ENCODE measurements at regions not wholly inside any gene's neighbourhood (a gene's known extent, or its start where the extent isn't known, plus 50 kb on each side); places are given as distances from the start of the nearest gene placed in this dataset.

DNA sequence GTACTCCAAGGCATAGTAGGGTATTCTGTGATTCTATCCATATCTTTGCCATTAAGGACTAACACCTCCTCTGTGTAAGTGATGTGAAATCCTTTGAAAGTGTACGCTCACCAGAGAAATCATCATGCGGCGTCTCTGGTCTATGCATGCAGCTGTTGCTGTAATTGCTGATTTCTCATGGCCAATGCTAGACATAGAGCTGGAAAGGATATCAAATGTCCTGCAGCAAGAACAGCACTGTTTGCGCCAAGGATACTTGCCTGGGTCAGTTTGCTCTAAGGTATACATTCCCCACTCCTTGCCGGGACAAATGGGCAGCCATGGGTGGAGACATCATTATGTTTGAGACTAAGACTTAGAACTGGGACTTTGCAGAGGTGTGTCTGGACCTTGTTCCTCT lies 896.4 kb downstream of the BCL11B start:
- Mint-ChIP-seq H3K4me1 (ENCODE audit: low read depth) (no peaks in the 10 kb centered on the region), H3K4me3 (ENCODE audit: low read depth) (no peak overlapping the region), H3K27ac (no peak overlapping the region), H3K36me3 (ENCODE audit: low read depth) (no peaks in the 10 kb centered on the region), H3K27me3 (ENCODE audit: low read depth) (peaks cover 5% of the 10 kb centered on the region), H3K9me3 (peaks cover 5% of the 10 kb centered on the region)
- no peak for DNase-seq (ENCODE audit: low spot score)
- intact Hi-C loops (cut with micrococcal nuclease): no loop called here

DNA sequence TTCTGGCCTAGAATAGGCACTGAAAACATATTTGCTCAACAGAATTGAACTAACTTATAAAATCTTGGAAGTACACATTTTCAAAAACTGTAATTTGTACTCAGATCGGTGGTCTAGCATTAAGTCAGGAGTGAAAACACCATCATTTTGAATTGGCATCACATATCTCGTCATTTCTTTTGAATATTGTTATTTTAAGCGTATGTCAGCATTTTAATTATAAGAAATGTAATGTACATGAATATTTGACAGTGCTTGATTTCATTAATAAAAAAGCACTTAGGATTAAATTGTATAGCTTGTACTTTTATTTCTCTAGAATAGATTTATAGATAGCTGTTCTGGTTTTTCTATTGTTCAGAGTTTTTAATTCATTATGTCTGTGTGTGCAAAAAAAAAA lies 892.2 kb downstream of the BCL11B start:
- Mint-ChIP-seq H3K27ac (no peak overlapping the region), H3K27me3 (ENCODE audit: low read depth) (no peaks in the 10 kb centered on the region)
- DNase-seq (ENCODE audit: low spot score): no peak

DNA sequence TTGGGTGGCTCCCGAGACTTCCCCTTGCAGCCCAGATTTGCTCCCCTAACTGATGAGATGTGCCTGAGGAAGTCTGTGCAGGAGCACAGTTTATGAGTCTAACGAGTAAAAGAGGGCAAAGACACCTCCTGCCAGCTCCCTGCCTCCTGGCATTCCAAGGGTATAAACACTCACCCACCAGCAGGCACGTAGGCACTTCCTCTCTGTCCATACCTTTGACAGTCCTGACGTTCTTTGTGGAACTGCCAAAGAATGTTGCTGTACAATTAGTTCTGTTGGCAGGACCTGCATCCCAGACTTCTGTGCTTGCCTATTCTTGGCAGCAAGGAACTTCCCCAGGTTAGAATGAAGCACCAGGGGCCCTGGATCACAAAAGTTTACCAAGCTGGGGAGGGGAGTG lies 889.3 kb downstream of the BCL11B start:
- H3K27me3 Mint-ChIP-seq (ENCODE audit: low read depth): peaks cover 3% of the 10 kb centered on the region
- no peaks in the 10 kb centered on the region for H3K4me1 Mint-ChIP-seq (ENCODE audit: low read depth)
- no peak for DNase-seq (ENCODE audit: low spot score)
- no peak overlapping the region for H3K4me3 Mint-ChIP-seq (ENCODE audit: low read depth)
- H3K27ac Mint-ChIP-seq: no peak overlapping the region
- intact Hi-C loops (cut with micrococcal nuclease): no loop called here
- H3K9me3 Mint-ChIP-seq: peaks cover 5% of the 10 kb centered on the region
- no peaks in the 10 kb centered on the region for H3K36me3 Mint-ChIP-seq (ENCODE audit: low read depth)

More for the DNA sequence above, 892.2 kb downstream of the BCL11B start:
- Mint-ChIP-seq H3K4me1 (ENCODE audit: low read depth) (no peaks in the 10 kb centered on the region), H3K4me3 (ENCODE audit: low read depth) (no peak overlapping the region), H3K9me3 (peaks cover 5% of the 10 kb centered on the region), H3K36me3 (ENCODE audit: low read depth) (no peaks in the 10 kb centered on the region)
- intact Hi-C loops (cut with micrococcal nuclease): no loop called here

DNA sequence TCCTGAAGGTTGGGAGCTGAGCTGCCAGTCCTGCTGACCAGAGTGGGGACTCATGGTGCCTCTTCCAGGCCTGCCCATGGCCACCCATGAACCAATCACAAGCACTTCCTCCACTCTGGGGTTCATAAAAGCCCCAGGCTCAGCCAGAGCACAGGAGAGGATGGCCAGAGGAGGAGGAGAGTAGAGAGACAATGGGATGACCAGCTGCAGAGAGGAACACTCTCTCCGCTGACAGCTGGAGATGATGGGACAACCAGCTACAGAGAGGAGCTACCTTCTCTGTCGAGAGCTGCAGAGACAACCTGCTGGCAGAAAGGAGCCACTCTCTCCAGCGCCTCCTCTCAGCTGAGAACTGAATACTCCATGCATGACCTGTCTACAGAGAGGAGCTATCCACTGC lies 886.1 kb downstream of the BCL11B start:
- H3K36me3 Mint-ChIP-seq (ENCODE audit: low read depth): no peaks in the 10 kb centered on the region
- no peak for DNase-seq (ENCODE audit: low spot score)
- intact Hi-C loops (cut with micrococcal nuclease): no loop called here

DNA sequence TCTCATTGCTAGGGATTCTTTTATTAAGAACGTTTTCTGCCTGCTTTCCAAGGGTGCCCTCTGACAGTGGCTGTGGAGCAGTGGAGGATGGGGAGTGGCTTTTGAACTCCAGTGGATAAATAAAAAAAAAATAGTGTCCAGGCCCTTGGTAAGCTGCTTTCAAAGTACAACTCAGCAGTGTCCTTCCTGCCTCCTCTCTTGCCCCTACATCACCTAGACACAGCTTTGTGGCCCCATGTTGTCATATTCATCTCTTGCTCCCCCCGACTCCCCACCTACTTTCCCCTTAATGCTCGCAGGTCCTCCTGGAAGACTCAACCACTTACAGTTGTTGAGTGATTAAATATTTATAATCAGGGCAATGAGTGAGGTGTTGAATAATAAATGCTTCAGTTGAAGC lies 880.9 kb downstream of the BCL11B start:
- Mint-ChIP-seq H3K27ac (no peak overlapping the region), H3K4me1 (ENCODE audit: low read depth) (no peaks in the 10 kb centered on the region), H3K4me3 (ENCODE audit: low read depth) (no peak overlapping the region), H3K27me3 (ENCODE audit: low read depth) (peaks cover 1% of the 10 kb centered on the region), H3K9me3 (peaks cover under 1% of the 10 kb centered on the region), H3K36me3 (ENCODE audit: low read depth) (no peaks in the 10 kb centered on the region)
- intact Hi-C loops (cut with micrococcal nuclease): no loop called here
- no peak for DNase-seq (ENCODE audit: low spot score)

More for the DNA sequence above, 886.1 kb downstream of the BCL11B start:
- no peak overlapping the region for H3K27ac Mint-ChIP-seq
- H3K4me3 Mint-ChIP-seq (ENCODE audit: low read depth): no peak overlapping the region
- H3K4me1 Mint-ChIP-seq (ENCODE audit: low read depth): no peaks in the 10 kb centered on the region
- H3K27me3 Mint-ChIP-seq (ENCODE audit: low read depth): peaks cover 3% of the 10 kb centered on the region
- no peaks in the 10 kb centered on the region for H3K9me3 Mint-ChIP-seq

DNA sequence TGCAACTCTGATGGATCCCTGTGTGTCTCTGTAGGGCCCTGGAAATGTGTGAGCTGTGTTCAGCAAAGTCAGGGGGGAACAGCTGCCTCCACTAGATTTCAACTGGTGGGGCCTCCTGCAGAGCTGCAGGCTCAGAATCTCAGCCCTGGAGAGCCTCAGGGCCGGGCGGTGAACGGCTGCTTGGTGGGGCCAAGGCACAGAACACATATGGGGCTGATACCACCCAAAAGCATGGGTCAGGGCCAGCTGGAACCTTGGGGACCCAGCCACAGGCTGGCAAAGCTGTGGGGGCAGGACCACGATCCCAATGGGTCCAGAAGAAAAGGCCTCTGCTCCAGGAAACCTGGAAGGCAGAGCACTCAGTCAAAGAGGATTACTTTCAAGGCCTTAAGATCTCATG lies 878.5 kb downstream of the BCL11B start:
- Mint-ChIP-seq H3K27ac (no peak overlapping the region), H3K9me3 (peaks cover 5% of the 10 kb centered on the region), H3K4me3 (ENCODE audit: low read depth) (no peak overlapping the region), H3K4me1 (ENCODE audit: low read depth) (no peaks in the 10 kb centered on the region), H3K36me3 (ENCODE audit: low read depth) (no peaks in the 10 kb centered on the region), H3K27me3 (ENCODE audit: low read depth) (no peaks in the 10 kb centered on the region)
- no peak for DNase-seq (ENCODE audit: low spot score)
- intact Hi-C loops (cut with micrococcal nuclease): no loop called here

DNA sequence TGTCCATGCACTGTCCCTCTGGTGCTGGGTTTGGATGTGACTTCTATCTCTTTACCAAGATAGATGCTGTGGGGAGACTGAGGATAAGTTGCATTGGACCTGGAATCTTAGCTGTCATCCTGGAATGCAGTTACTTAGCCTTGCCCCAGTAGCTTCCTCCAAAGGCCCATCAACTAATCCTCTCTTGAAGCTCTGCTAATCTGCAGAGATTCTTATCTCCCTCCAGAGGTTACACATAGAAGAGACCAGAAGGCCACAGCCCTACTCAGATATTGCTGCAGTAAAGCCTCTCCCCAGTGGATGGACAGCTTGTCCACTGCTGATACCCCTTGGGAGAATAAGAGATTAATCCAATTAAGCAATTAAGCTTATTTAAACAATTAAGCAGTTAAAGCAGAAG lies 867.2 kb downstream of the BCL11B start:
- no peak overlapping the region for H3K4me3 Mint-ChIP-seq (ENCODE audit: low read depth)
- DNase-seq (ENCODE audit: low spot score): no peak
- H3K9me3 Mint-ChIP-seq: no peaks in the 10 kb centered on the region
- peaks cover 6% of the 10 kb centered on the region for H3K4me1 Mint-ChIP-seq (ENCODE audit: low read depth)
- intact Hi-C loops (cut with micrococcal nuclease): no loop called here
- no peaks in the 10 kb centered on the region for H3K27me3 Mint-ChIP-seq (ENCODE audit: low read depth)
- H3K27ac Mint-ChIP-seq: no peak overlapping the region
- H3K36me3 Mint-ChIP-seq (ENCODE audit: low read depth): no peaks in the 10 kb centered on the region

DNA sequence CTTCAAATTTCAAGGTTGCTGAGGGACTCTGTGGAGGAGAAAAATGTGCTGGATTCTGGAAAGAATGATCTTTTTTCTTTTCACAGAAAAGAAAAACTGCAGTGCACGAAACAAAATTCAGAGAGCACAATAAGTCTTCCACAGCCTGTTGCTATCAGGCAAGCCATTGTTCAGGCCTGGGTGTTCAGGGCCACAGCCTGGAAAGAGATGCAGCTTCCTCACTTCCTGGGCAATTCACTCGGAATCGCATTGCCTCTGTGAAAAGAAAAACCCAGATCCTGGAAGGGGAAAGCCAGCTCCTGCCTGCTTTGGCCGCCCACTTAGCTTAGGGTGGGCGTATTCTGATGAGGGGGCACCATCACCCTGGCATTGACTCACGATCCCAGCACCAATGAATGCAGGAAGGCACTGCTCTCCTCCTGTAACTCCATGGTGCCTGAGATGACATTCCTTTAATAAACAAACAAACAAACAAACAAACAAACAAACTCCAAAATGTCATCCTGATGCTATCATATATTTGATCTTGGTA lies 863.9 kb downstream of the BCL11B start:
- H3K4me3 Mint-ChIP-seq (ENCODE audit: low read depth): no peak overlapping the region
- no peak overlapping the region for H3K27ac Mint-ChIP-seq
- no peaks in the 10 kb centered on the region for H3K36me3 Mint-ChIP-seq (ENCODE audit: low read depth)
- no peaks in the 10 kb centered on the region for H3K27me3 Mint-ChIP-seq (ENCODE audit: low read depth)
- intact Hi-C loops (cut with micrococcal nuclease): no loop called here
- peaks cover 6% of the 10 kb centered on the region for H3K4me1 Mint-ChIP-seq (ENCODE audit: low read depth)
- no peaks in the 10 kb centered on the region for H3K9me3 Mint-ChIP-seq
- no peak for DNase-seq (ENCODE audit: low spot score)

DNA sequence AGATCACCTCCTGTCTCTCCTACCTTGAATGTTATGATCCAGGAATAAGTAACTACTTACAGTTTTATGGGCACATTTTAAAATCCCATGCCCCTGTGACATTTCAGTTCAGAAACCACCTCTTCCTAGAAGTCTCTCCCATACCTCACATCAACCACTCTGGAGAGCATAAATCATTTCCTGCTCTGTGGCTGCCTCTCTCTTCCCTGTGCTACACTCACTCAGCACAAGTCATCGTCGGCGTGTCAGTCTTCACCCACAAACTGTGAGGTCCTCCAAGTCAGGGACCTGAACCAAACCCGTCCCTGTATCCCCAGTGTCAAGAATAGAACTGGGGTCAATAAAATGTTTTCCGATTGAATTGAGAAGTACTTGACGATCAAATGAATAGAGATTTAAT lies 863.3 kb downstream of the BCL11B start:
- Mint-ChIP-seq H3K4me3 (ENCODE audit: low read depth) (no peak overlapping the region), H3K36me3 (ENCODE audit: low read depth) (no peaks in the 10 kb centered on the region), H3K27ac (no peak overlapping the region), H3K4me1 (ENCODE audit: low read depth) (peaks cover 6% of the 10 kb centered on the region), H3K27me3 (ENCODE audit: low read depth) (no peaks in the 10 kb centered on the region), H3K9me3 (no peaks in the 10 kb centered on the region)
- DNase-seq (ENCODE audit: low spot score): no peak
- intact Hi-C loops (cut with micrococcal nuclease): no loop called here

DNA sequence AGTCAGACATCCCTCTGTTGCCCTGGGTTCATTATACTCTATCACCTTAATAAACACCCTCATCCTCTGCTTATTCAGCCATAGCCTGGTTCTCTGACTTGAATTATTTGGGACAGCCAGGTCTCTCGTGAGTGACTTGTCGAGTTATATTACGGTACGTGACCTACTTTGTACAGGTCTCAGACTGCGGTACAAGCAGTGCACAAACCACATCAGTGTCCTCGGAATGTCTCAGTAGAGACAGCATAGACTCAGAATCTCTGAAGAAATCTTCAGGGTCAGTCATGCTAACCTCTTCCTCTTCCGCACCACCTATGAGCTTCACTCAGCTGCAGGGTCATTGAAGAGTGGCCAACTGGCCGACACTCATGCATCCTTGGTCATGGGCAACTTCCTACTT lies 860.8 kb downstream of the BCL11B start:
- no peak overlapping the region for H3K27ac Mint-ChIP-seq
- H3K4me3 Mint-ChIP-seq (ENCODE audit: low read depth): no peak overlapping the region
- no peaks in the 10 kb centered on the region for H3K27me3 Mint-ChIP-seq (ENCODE audit: low read depth)
- DNase-seq (ENCODE audit: low spot score): no peak
- intact Hi-C loops (cut with micrococcal nuclease): no loop called here
- no peaks in the 10 kb centered on the region for H3K9me3 Mint-ChIP-seq
- no peaks in the 10 kb centered on the region for H3K36me3 Mint-ChIP-seq (ENCODE audit: low read depth)
- peaks cover 6% of the 10 kb centered on the region for H3K4me1 Mint-ChIP-seq (ENCODE audit: low read depth)

DNA sequence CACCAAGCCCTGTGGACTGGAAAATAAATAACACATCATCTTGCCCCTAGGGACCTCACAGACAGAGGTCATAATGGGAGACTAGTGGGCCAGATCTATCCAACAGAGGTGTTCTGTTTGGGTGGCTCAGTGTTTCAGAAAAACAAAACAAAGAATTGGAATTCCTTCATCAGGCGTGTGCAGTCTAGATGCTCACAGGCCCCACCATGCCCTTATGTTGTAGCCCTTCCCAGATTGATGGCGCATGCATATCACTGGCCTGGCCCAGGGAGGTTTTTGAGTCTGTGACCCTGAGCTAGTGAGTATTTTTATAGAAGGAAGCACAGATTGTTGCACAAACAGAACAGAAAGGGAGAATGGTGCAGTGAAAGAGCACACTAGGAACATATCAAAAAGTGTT lies 859.6 kb downstream of the BCL11B start:
- Mint-ChIP-seq H3K36me3 (ENCODE audit: low read depth) (no peaks in the 10 kb centered on the region), H3K27me3 (ENCODE audit: low read depth) (no peaks in the 10 kb centered on the region), H3K4me3 (ENCODE audit: low read depth) (no peak overlapping the region), H3K27ac (no peak overlapping the region), H3K9me3 (no peaks in the 10 kb centered on the region), H3K4me1 (ENCODE audit: low read depth) (peaks cover 6% of the 10 kb centered on the region)
- intact Hi-C loops (cut with micrococcal nuclease): no loop called here
- no peak for DNase-seq (ENCODE audit: low spot score)

DNA sequence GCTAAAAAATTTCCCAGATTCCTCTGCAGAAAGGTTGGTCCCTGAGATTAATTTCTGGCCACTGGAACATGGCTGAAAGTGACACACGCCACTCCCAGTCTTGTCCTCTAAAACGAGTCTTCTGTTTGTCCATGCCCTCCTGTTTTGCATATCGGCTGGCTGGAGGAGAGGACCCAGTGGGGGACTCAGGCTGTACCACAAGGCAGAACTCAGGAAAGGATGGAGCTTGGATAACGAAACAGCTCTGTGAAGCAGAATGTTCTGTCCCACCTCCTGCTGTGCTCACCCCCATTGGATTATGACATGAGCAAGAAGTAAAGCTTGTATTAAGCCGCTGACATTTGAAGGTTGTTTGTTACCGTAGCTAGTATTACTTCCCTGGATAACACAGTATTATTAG lies 856.2 kb downstream of the BCL11B start:
- no peak for DNase-seq (ENCODE audit: low spot score)
- Mint-ChIP-seq H3K36me3 (ENCODE audit: low read depth) (no peaks in the 10 kb centered on the region), H3K4me1 (ENCODE audit: low read depth) (no peaks in the 10 kb centered on the region), H3K27me3 (ENCODE audit: low read depth) (no peaks in the 10 kb centered on the region), H3K4me3 (ENCODE audit: low read depth) (no peak overlapping the region), H3K9me3 (no peaks in the 10 kb centered on the region), H3K27ac (no peak overlapping the region)
- intact Hi-C loops (cut with micrococcal nuclease): no loop called here

DNA sequence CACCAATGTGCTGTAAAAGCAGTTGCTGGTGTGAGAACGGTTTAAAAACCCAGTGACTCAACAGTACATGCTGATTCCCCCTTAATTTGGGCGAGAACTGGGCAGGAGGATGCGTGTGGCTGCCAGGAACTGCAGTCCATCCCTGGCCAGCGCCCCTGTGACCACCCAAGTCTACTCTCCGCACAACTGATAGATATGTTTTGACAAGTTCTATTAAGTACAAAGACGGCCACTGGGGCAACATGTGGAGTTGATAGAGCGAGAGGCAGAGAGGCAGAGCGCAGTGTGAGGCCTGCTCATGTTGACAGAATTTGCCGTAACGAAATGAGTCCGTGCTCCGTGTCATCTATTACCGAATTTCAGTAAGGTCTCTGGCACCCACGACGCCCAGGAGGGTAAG lies 855.0 kb downstream of the BCL11B start:
- H3K27me3 Mint-ChIP-seq (ENCODE audit: low read depth): no peaks in the 10 kb centered on the region

DNA sequence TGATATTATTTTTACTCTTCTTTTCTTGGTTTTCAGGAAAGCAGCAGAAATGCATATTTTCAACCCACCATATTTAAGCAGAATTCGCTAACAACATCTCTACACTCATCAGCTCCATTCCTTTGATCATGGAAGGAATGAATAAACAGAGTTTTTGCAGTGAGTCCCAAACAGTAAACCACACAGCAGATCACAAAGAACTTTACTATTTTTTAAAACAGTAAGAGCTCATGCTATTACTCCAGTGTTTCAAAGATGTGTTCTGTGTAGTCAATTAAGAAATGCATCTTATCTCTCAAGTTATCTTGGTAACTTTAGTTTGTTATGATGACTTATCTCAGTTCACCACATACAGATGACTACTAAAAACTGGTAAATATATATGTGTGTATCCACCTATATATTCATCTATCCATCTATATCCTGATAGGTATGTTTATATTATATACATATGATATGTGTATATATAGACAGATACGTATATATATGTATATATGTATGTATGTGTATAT lies 843.5 kb downstream of the BCL11B start:
- peaks cover 3% of the 10 kb centered on the region for H3K27me3 Mint-ChIP-seq (ENCODE audit: low read depth)
- H3K4me3 Mint-ChIP-seq (ENCODE audit: low read depth): no peak overlapping the region
- DNase-seq (ENCODE audit: low spot score): no peak
- intact Hi-C loops (cut with micrococcal nuclease): loop anchor here (10.0 kb wide), 1 partner anchor 294 kb away; no protein-coding TSS in a partner anchor
- no peaks in the 10 kb centered on the region for H3K36me3 Mint-ChIP-seq (ENCODE audit: low read depth)
- no peaks in the 10 kb centered on the region for H3K9me3 Mint-ChIP-seq
- H3K4me1 Mint-ChIP-seq (ENCODE audit: low read depth): peaks cover 23% of the 10 kb centered on the region
- H3K27ac Mint-ChIP-seq: no peak overlapping the region

More for the DNA sequence above, 855.0 kb downstream of the BCL11B start:
- intact Hi-C loops (cut with micrococcal nuclease): no loop called here
- Mint-ChIP-seq H3K4me3 (ENCODE audit: low read depth) (no peak overlapping the region), H3K36me3 (ENCODE audit: low read depth) (no peaks in the 10 kb centered on the region), H3K4me1 (ENCODE audit: low read depth) (no peaks in the 10 kb centered on the region), H3K9me3 (no peaks in the 10 kb centered on the region), H3K27ac (no peak overlapping the region)
- no peak for DNase-seq (ENCODE audit: low spot score)
